Hematopoietic multipotent progenitor cell treated with erythropoietin and hydrocortisone succinate and interleukin-3 and kit ligand, for 17 days (in vitro differentiated cells): ENCODE measurements at regions not wholly inside any gene's neighbourhood (a gene's known extent, or its start where the extent isn't known, plus 50 kb on each side); places are given as distances from the start of the nearest gene placed in this dataset.
"Not testable (repeated sequence)": the region's sequence is repeated elsewhere in the genome, so short reads cannot be mapped to it uniquely, and the experiment has no call there.

Source experiments
- DNase-seq: peaks from one replicate; pipeline ENCODE4 v3.0.0-alpha.2; 2015; ENCODE audit warnings: low spot score

GRCh38 chr7:66458991-66459390 is 169.7 kb upstream of the KCTD7 start:
- not testable (repeated sequence) for DNase-seq

- DNase-seq: not testable (repeated sequence)
These were observed 168.8 kb upstream of the KCTD7 start for GRCh38 chr7:66459783-66460413.

GRCh38 chr7:66460921-66461361 is 167.7 kb upstream of the KCTD7 start:
- peak; percentile 24 for DNase-seq

- DNase-seq: not testable (repeated sequence)
These were observed 167.3 kb upstream of the KCTD7 start for GRCh38 chr7:66461397-66461796.

GRCh38 chr7:66462831-66463230 is 165.8 kb upstream of the KCTD7 start:
- not testable (repeated sequence) for DNase-seq

GRCh38 chr7:66464059-66464458 is 164.6 kb upstream of the KCTD7 start:
- no peak for DNase-seq

- no peak for DNase-seq
These were observed 162.5 kb upstream of the KCTD7 start for GRCh38 chr7:66466081-66466600.

- DNase-seq: no peak
These were observed 160.8 kb upstream of the KCTD7 start for GRCh38 chr7:66467887-66468286.

- DNase-seq: not testable (repeated sequence)
These were observed 155.6 kb upstream of the KCTD7 start for GRCh38 chr7:66473064-66473463.

- no peak for DNase-seq
These were observed 154.2 kb upstream of the KCTD7 start for GRCh38 chr7:66474441-66474840.

GRCh38 chr7:66476056-66476455 is 152.6 kb upstream of the KCTD7 start:
- DNase-seq: not testable (repeated sequence)

- not testable (repeated sequence) for DNase-seq
These were observed 150.8 kb upstream of the KCTD7 start for GRCh38 chr7:66477822-66478397.

GRCh38 chr7:66481229-66481628 is 147.5 kb upstream of the KCTD7 start:
- not testable (repeated sequence) for DNase-seq

- not testable (repeated sequence) for DNase-seq
These were observed 139.6 kb upstream of the KCTD7 start for GRCh38 chr7:66489065-66489464.

- DNase-seq: not testable (repeated sequence)
These were observed 138.9 kb upstream of the KCTD7 start for GRCh38 chr7:66489741-66490140.

- DNase-seq: not testable (repeated sequence)
These were observed 137.7 kb upstream of the KCTD7 start for GRCh38 chr7:66490979-66491378.

- DNase-seq: not testable (repeated sequence)
These were observed 136.3 kb upstream of the KCTD7 start for GRCh38 chr7:66492405-66492804.

- DNase-seq: peak; percentile 99
These were observed 135.2 kb upstream of the KCTD7 start for GRCh38 chr7:66493235-66494205.

GRCh38 chr7:66497346-66497745 is 131.3 kb upstream of the KCTD7 start:
- no peak for DNase-seq

GRCh38 chr7:66500087-66500486 is 128.6 kb upstream of the KCTD7 start:
- DNase-seq: no peak

- DNase-seq: no peak
These were observed 126.2 kb upstream of the KCTD7 start for GRCh38 chr7:66502230-66503035.

GRCh38 chr7:66503036-66503370 is 125.7 kb upstream of the KCTD7 start:
- DNase-seq: no peak
